Dermis blood vessel endothelial cell (primary cell): ENCODE measurements at regions not wholly inside any gene's neighbourhood (a gene's known extent, or its start where the extent isn't known, plus 50 kb on each side); places are given as distances from the start of the nearest gene placed in this dataset.

Experiments used
- DNase-seq: peaks from one replicate; pipeline ENCODE4 v3.0.0; 2010

DNA sequence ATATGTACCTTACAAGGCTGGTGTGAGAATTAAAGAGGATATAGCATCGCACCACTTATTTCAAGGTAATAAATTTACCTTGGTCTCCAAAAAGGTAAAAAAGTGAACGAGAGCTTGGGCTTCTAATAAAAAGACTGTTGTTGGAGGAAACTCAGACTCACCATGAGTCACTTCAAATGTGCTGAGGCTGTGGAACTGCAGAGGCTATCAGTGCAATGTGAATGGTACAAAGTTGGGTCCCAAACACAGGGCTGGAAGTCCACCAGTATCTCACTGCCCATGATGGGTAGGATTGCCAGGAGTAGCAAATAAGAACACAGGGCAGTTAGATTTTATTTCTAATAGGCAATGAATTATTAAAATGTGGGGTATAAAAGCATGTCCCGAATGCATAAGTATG lies 200.6 kb downstream of the MAFB start:
- DNase-seq = no peak

DNA sequence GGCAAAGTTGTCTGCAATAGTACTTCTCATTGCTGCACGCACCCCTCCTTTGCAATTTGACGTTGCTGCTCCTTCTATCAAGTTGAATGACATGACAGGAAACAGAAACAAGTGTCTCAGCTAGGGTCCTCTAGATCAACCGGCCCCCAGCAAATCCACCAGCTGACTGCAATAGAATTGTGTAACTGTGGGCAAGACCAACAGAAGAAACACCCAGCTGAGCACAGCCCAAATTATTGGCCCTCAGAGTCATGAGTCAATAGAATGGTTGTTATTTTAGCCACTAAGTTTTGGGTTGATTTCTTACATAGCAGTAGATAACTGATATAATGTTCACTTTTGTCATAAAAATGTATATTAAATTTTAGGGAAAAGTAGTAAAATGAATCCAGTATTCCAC lies 202.7 kb downstream of the MAFB start:
- no peak for DNase-seq

- DNase-seq = no peak
These were observed 207.1 kb downstream of the MAFB start for GRCh38 chr20:40481743-40482458.

- DNase-seq = no peak
These were observed 207.7 kb downstream of the MAFB start for GRCh38 chr20:40481337-40481736.

DNA sequence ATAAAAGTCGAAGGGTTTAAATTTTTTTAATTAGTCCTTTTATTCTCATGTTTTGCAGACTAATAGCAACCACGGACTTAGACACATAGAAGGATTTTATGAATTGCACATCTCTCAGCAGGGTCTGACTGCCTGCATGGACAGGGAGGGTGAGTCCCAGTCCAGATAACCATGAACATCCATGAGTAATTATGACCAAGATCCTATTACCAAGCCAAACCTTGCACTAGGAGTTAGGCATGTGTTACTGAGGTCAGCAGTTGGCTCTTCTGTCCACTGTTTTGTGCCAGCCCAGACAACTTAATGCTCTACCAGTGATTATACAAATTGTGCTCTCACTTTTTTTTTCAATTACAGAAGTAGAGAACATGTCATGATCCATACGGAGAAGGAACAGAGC lies 211.2 kb downstream of the MAFB start:
- DNase-seq = no peak

GRCh38 chr20:40476461-40476860 lies 212.6 kb downstream of the MAFB start:
- DNase-seq = no peak

DNA sequence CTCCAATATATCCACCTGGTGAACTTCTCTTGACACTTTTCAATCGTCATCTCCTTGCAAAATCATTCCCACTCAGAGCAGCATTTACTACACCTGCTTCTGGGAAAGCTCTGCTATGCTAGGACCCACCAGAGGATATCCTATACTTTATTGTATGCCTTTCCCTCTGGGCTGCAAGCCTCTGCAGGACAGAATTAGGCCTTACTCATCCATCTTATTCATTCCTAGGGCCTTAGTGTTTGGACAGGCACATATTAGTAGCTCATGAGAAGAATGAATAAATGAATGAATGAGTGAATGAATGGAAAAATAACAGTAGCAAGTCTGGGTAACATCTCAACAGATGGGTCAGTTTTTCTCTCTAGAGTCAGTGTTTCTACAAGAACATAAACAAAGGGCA lies 216.1 kb downstream of the MAFB start:
- no peak for DNase-seq

- DNase-seq = peak; percentile 30
These were observed 217.8 kb downstream of the MAFB start for GRCh38 chr20:40471261-40471629.

DNA sequence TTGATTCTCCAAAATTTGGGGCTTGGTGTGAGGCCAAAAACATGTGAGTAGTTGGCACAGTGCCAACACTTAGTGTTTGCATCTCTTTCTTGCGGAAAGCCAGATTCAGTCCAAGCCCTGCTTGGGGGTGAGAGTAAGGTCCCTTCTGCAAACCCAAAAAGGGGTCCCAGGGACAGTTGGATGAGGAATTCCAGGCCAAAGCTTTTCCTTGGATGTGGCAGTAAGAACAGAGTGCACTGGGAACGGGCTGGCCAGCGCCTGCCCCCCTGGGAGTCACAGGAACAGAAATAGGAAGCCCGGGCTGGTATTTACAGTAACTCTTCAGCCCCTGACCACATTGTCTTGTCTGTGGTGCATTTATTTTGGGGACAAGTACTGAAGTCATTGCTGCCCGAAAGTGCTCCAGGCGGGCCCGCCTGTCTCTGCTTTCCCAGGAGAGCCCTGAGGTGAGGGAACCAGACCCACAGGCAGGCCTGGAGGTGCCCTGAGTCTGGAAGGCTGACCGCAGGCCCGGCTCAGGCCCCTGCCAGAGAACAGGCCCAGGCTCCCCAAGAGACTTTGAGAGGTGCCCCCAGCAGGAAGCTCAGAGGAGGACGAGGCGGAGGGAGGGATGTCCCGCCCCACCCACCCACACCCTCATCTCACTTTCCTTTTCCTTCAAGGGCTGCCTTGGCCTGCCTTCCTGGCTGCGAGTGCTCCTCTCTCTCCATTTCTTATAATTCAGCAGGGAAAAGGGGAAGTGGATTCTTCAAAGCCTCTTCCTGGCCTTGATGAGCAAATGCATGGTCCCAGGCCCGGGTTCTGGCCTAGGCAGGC lies 218.4 kb downstream of the MAFB start:
- DNase-seq = no peak

DNA sequence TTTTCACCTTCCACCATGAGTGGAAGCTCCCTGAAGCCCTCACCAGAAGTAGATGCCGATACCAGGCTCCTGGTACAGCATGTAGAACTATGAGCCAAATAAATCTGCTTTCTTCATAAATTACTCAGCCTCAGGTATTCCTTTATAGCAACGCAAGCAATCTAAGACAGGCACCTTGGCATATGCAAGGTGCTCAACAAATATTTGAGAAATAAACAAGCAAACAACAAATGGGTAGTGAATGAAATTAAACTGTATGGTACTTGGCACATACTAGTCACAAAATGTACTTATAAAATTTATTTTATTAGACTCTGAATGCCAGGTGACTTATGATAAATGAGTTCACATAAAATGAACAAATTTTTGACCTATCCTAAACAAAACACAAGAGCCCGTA lies 220.3 kb downstream of the MAFB start:
- DNase-seq = no peak

DNA sequence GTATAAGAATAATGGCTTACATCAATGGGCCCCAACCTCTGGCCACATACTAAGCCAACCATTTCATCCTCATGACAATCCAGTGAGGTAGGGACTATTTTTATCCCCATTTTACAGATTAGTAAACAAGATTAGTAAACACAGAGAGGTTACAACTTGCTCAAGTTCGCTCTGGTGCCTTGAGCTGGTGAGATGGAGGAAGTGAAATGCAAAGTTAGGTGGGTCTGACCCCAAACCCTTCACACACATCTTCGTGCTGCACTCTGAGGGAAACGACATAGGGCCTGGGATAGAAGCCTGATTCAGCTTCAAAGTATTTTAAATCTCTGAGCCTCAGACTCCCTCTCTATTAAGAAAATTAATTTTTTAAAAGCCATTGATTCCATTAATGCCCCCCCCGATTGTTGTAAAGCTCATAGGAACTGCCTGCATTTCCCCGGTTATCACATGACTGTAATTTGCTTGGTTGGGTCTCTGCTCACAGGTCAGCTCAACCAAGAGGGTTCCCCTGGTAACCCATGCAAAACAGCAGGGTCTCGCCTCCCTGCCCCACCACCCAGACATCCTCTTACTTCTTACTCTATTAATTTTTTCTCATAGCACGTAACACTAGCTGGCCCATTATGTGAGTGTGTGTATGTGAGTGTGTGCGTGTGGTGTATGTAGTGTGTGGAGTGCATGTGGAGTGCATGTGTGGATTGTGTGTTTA lies 221.2 kb downstream of the MAFB start:
- no peak for DNase-seq

DNA sequence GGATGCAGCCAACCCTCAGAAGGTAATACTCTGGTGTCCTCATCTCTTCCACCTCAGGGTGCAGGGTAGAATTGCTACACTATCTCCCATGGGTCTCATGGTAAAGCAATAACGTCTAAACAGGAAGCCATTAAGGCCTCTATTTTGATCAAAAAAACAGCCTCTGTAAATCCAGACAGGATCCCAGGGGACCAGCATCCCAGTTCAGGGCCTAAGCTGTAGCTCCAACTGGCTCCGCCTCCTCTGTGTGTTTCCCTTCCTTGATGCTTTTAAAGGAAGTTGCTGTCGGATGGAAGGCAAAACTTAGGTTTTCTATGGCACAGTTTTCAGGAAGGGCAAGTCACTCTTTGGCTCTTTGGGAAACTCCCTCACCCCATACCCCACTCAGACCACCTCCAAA lies 222.0 kb downstream of the MAFB start:
- no peak for DNase-seq

GRCh38 chr20:40464731-40465208 lies 224.3 kb downstream of the MAFB start:
- no peak for DNase-seq

DNA sequence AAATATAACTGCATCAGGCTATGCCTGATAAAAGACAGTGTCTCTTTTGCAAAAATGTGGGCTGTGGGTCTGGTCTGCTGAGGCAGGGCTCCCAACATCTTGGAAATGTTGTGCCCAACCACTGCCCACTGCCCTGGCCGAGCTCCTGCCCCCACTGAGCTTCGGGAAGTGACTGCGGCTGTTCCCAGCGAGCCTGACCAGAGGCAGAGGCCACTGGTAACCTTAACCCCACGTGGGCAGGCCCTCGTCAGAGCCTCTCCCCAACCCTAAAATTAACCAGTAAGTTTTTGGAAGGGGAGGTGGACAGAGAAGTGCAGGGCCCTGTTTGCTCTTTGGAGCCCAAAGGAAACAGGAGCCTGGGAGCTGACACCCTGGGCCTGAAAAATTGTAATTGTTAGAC lies 225.9 kb downstream of the MAFB start:
- DNase-seq = no peak

DNA sequence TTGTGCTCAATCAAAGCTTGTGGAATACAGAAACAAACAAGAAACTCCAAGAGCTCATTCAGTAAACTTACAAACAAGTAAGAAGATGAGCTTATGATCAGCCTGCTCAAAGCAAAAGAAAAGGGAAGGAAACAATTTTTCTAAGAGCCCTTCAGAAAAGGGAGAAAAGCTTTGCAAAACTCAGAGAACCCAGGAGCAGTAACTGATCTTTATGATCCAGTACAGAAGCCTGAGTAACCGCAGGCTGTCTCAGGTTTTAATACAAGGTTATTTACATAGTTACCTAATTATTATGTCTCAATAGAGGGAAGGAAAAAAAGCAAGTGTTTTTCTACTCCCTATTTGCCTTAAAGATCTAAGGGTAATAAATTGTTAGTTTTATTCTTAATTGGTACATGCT lies 226.5 kb downstream of the MAFB start:
- DNase-seq = no peak

DNA sequence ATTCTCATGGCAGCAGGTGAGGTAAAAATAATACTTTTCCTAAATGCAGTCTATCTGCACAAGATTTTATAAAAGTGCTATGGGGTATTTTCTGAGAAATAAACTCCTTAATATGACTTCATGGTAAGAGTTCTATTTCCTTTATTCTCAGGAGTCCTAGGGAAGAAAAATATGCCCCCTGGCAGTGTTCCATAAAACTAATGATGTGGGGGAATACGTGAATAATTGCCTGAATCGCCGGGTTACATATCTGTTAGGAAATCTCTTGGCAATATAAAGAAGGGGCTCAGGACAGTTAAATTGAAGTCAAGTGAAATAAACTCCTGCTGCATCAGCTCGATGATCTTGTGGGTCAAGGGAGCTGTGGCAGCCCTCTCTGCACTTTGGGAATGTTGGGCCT lies 229.7 kb downstream of the MAFB start:
- DNase-seq = no peak

DNA sequence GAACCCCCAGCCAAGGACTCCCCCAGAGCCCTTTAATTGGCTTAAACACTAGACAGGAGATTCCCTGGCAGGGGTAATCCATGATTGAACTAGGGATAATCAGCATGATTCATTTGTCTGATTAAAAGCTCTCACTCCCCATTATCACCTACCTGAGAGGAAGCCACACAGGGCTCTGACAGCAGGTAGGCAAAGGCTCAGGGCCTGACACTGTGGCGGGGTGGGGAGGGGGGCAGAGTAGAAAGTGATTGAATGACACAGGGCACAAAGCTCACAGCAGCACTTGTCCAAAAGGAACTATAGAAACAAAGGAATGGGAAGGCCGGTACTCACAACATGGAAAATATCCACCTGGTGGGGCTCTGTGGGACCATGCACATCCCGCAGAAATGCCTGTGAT lies 231.6 kb downstream of the MAFB start:
- DNase-seq = no peak

DNA sequence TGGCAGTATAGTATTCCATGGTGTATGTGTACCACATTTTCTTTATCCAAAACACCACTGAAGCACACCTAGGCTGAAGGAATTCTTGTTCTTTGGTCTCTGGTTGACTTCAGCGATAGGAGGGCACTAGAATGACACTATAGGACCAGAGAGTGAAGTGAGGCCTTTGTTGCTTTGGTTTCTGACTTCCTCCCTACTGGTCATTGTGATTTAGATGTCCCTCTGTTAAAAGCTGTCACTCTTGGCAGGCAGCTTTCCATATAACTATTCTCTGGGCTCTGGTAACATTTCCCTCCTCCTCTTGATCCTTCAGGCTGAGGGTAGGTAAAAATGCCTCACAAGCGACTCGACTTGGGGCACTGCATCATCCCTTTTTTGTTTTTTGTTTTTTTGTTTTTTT lies 236.3 kb downstream of the MAFB start:
- DNase-seq = no peak

GRCh38 chr20:40451552-40451951 lies 237.5 kb downstream of the MAFB start:
- no peak for DNase-seq

- DNase-seq = no peak
These were observed 238.9 kb downstream of the MAFB start for GRCh38 chr20:40449974-40450616.

DNA sequence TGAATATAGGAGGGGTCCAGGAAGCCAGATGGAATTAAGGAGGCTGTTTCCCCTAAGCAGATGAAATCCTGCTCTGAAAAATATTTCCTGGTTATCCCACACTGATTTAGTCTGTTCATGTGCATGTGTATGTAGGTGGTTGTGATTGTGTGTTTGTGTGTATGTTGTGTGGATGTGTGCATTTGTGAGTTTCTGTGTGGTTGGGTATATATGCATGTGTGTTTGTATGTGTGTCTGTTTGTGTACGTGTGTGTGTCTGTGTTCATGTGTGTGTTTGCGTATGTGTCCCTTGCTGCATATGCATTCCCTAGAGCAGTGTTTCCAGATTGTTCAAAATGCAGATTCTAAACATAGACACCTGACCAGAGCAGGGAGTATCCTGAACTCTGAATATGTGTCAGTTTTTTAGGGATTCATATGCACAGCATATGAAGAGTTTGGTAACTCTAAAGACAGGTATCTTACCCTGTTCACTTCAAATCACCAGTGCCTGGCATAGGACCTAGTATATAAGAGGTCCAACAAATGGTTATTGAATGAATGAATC lies 239.8 kb downstream of the MAFB start:
- DNase-seq = no peak

GRCh38 chr20:40446888-40447287 lies 242.1 kb downstream of the MAFB start:
- no peak for DNase-seq

GRCh38 chr20:40444516-40444915 lies 244.5 kb downstream of the MAFB start:
- DNase-seq = no peak
